B cell (primary cell): ENCODE measurements at regions not wholly inside any gene's neighbourhood (a gene's known extent, or its start where the extent isn't known, plus 50 kb on each side); places are given as distances from the start of the nearest gene placed in this dataset.

Experiments
- CTCF ChIP-seq: fragments of 200-600 bp; IDR thresholded peaks from one replicate; pipeline ENCODE4 v1.8.0; 2022; ENCODE audit warnings: antibody characterized with exemption, mild to moderate bottlenecking
- EZH2 ChIP-seq: IDR thresholded peaks from 2 replicates; pipeline ENCODE4 v1.6.1; 2012; ENCODE audit warnings: borderline replicate concordance, low read depth, mild to moderate bottlenecking, moderate library complexity, low read length; ENCODE audit not compliant: insufficient read depth, poor library complexity, severe bottlenecking

GRCh38 chr5:96315431-96315830, 117.6 kb downstream of the PCSK1 start:
- TF ChIP-seq CTCF (no peak), EZH2 (no peak)
